GM23338 (cell line): ENCODE measurements at regions not wholly inside any gene's neighbourhood (a gene's known extent, or its start where the extent isn't known, plus 50 kb on each side); places are given as distances from the start of the nearest gene placed in this dataset.

Source experiments
- CREB1 ChIP-seq: fragments of 250-450 bp; sonication (Bioruptor Pico); IDR thresholded peaks from 2 replicates; pipeline ENCODE4 v1.5.0; 2020; ENCODE audit warnings: low read depth, mild to moderate bottlenecking, moderate library complexity
- CTCF ChIP-seq, 2 experiments: fragments of 200-600 bp in 1 of 2; sonication (generic) in 1 of 2; conservative IDR thresholded peaks; 2 replicates each; pipeline versions ENCODE4 v1.5.1 to v1.6.1; 2016 to 2017; ENCODE audit warnings: antibody characterized with exemption in 2 of 2, low read depth in 2 of 2, mild to moderate bottlenecking in 2 of 2, moderate library complexity in 1 of 2
- ETS1 ChIP-seq: IDR thresholded peaks from 2 replicates; pipeline ENCODE4 v1.6.1; 2016; ENCODE audit warnings: antibody characterized with exemption
- EZH2 ChIP-seq: fragments of 200-600 bp; sonication (generic); IDR thresholded peaks from one replicate; pipeline ENCODE4 v1.8.0; 2017; ENCODE audit warnings: antibody characterized with exemption, mild to moderate bottlenecking, low read depth; ENCODE audit not compliant: unreplicated experiment
- EZH2phosphoT487 ChIP-seq: fragments of 200-600 bp; sonication (generic); IDR thresholded peaks from one replicate; pipeline ENCODE4 v1.8.1; 2018; ENCODE audit warnings: antibody characterized with exemption; ENCODE audit not compliant: unreplicated experiment
- JUNB ChIP-seq: IDR thresholded peaks from one replicate; pipeline ENCODE4 v1.6.1; 2016; ENCODE audit warnings: antibody characterized with exemption; ENCODE audit not compliant: unreplicated experiment
- POLR2AphosphoS5 ChIP-seq: IDR thresholded peaks from 2 replicates; pipeline ENCODE4 v1.6.1; 2016; ENCODE audit warnings: antibody characterized with exemption, low read depth
- REST ChIP-seq: IDR thresholded peaks from one replicate; pipeline ENCODE4 v1.6.1; 2018; ENCODE audit warnings: antibody characterized with exemption; ENCODE audit not compliant: unreplicated experiment
- ZNF114 ChIP-seq: fragments of 250-450 bp; sonication (Bioruptor Pico); IDR thresholded peaks from 2 replicates; pipeline ENCODE4 v1.5.0; 2020; ENCODE audit warnings: mild to moderate bottlenecking, moderate library complexity
- ZNF331 ChIP-seq: fragments of 250-450 bp; sonication (Bioruptor Pico); IDR thresholded peaks from 2 replicates; pipeline ENCODE4 v1.5.0; 2020; ENCODE audit warnings: low read depth, mild to moderate bottlenecking, moderate library complexity

- no peak for TF ChIP-seq EZH2
- no peak for TF ChIP-seq POLR2AphosphoS5
- TF ChIP-seq CTCF (conservative IDR thresholded peaks at IDR 0.05; ENCODE audit: low read depth in 2 of 2): no peak
- TF ChIP-seq CREB1 (CRISPR knock-in tag): no peak
- TF ChIP-seq JUNB: no peak
- no peak for TF ChIP-seq ETS1
- no peak for TF ChIP-seq REST
- TF ChIP-seq EZH2phosphoT487: no peak
- TF ChIP-seq ZNF114: no peak
- TF ChIP-seq ZNF331: no peak
These were observed 205.7 kb upstream of the PUM3 start for GRCh38 chr9:3049636-3050035.
